Prostate gland (tissue), 2 donors: ENCODE measurements at regions not wholly inside any gene's neighbourhood (a gene's known extent, or its start where the extent isn't known, plus 50 kb on each side); places are given as distances from the start of the nearest gene placed in this dataset.

ENCODE experiments used
- DNase-seq: peaks from one replicate; pipeline ENCODE4 v3.0.0-alpha.2; 2019; ENCODE audit warnings: low spot score
- H3K27ac ChIP-seq, 2 donors: fragments of 200-600 bp; sonication (generic); 2 replicates each; pipeline ENCODE4 v1.5.1; 2017 to 2019
- H3K27me3 ChIP-seq: fragments of 200-600 bp; sonication (generic); replicated peaks from 2 replicates; pipeline ENCODE4 v1.5.1; 2019; ENCODE audit not compliant: insufficient read depth
- H3K36me3 ChIP-seq, 2 donors: fragments of 200-600 bp; sonication (generic); 1 replicate in 1 of 2; 2 replicates in 1 of 2; pipeline versions ENCODE4 v1.5.1 to v1.8.1; 2017 to 2019
- H3K4me1 ChIP-seq: fragments of 200-600 bp; sonication (generic); replicated peaks from 2 replicates; pipeline ENCODE4 v1.5.1; 2019
- H3K4me3 ChIP-seq, 2 donors: fragments of 200-600 bp; sonication (generic); 2 replicates each; pipeline ENCODE4 v1.5.1; 2017 to 2019
- H3K9me3 ChIP-seq: fragments of 200-600 bp; sonication (generic); 2 replicates; pipeline ENCODE4 v1.5.1; 2017
- CTCF ChIP-seq, 4 experiments: fragments of 200-600 bp in 2 of 4; fragments of 450-650 bp in 2 of 4; sonication (generic) in 2 of 4; IDR thresholded peaks; 1 replicate in 3 of 4; 2 replicates in 1 of 4; pipeline ENCODE4 v1.5.1; 2016 to 2019; ENCODE audit warnings: antibody characterized with exemption in 4 of 4, mild to moderate bottlenecking in 2 of 4, moderate library complexity in 2 of 4
- POLR2A ChIP-seq: fragments of 450-650 bp; IDR thresholded peaks from one replicate; pipeline ENCODE4 v1.6.1; 2016; ENCODE audit warnings: antibody characterized with exemption, mild to moderate bottlenecking
- POLR2AphosphoS5 ChIP-seq: sonication (generic); formaldehyde crosslinking; IDR thresholded peaks from one replicate; pipeline ENCODE4 v1.6.1; 2017; ENCODE audit warnings: antibody characterized with exemption
- WGBS: methylation state at CpG from one replicate; pipeline ENCODE4 v1.1.5; 2018; 5-methylcytosine and 5-hydroxymethylcytosine counted together
- intact Hi-C: fragments of 100-400 bp; cut with DNase I; formaldehyde crosslinking; loops from one replicate; pipeline ENCODE4 v1.14.2; 2022

GRCh38 chr14:39868251-39868650, 436.0 kb upstream of the FBXO33 start:
- Histone ChIP-seq H3K27me3 (no peaks in the 10 kb centered on the region), H3K27ac (no peak overlapping the region), H3K4me3 (no peak overlapping the region), H3K9me3 (no peaks in the 10 kb centered on the region), H3K4me1 (no peaks in the 10 kb centered on the region), H3K36me3 (no peaks in the 10 kb centered on the region)
- TF ChIP-seq POLR2A = no peak
- TF ChIP-seq CTCF (IDR thresholded peaks at IDR 0.05) = no peak
- TF ChIP-seq POLR2AphosphoS5 = no peak
- no peak for DNase-seq
- 74% methylated on average over 3 of the region's 3 CpGs for WGBS
- intact Hi-C loops = no loop called here

- WGBS = 88% methylated on average over 1 of the region's 1 CpG
- no peak for DNase-seq
- Histone ChIP-seq H3K4me1 (no peaks in the 10 kb centered on the region), H3K27me3 (no peaks in the 10 kb centered on the region), H3K9me3 (no peaks in the 10 kb centered on the region), H3K4me3 (no peak overlapping the region), H3K36me3 (no peaks in the 10 kb centered on the region), H3K27ac (no peak overlapping the region)
- TF ChIP-seq CTCF (IDR thresholded peaks at IDR 0.05) = no peak
- TF ChIP-seq POLR2A = no peak
- TF ChIP-seq POLR2AphosphoS5 = no peak
- intact Hi-C loops = no loop called here
These were observed 431.2 kb upstream of the FBXO33 start for GRCh38 chr14:39863441-39863840.

- Histone ChIP-seq H3K36me3 (no peaks in the 10 kb centered on the region), H3K4me3 (no peak overlapping the region), H3K27me3 (no peaks in the 10 kb centered on the region), H3K27ac (no peak overlapping the region), H3K4me1 (no peaks in the 10 kb centered on the region), H3K9me3 (peaks cover 3% of the 10 kb centered on the region)
- TF ChIP-seq CTCF (IDR thresholded peaks at IDR 0.05) (no peak), POLR2AphosphoS5 (no peak), POLR2A (no peak)
- DNase-seq = no peak
- intact Hi-C loops = no loop called here
- 51% methylated on average over 2 of the region's 2 CpGs for WGBS
These were observed 429.5 kb upstream of the FBXO33 start for GRCh38 chr14:39861696-39862095.

GRCh38 chr14:39861229-39861600, 429.0 kb upstream of the FBXO33 start:
- H3K36me3 ChIP-seq = no peaks in the 10 kb centered on the region
- no peaks in the 10 kb centered on the region for H3K27me3 ChIP-seq
- no peaks in the 10 kb centered on the region for H3K4me1 ChIP-seq
- no peak overlapping the region for H3K27ac ChIP-seq
- no peak overlapping the region for H3K4me3 ChIP-seq
- WGBS = 55% methylated on average over 4 of the region's 4 CpGs
- peaks cover 3% of the 10 kb centered on the region for H3K9me3 ChIP-seq
- intact Hi-C loops = no loop called here
- TF ChIP-seq POLR2AphosphoS5 (no peak), CTCF (IDR thresholded peaks at IDR 0.05) (no peak), POLR2A (no peak)
- DNase-seq = no peak

GRCh38 chr14:39860596-39861228, 428.5 kb upstream of the FBXO33 start:
- Histone ChIP-seq H3K27me3 (no peaks in the 10 kb centered on the region), H3K9me3 (peaks cover 3% of the 10 kb centered on the region), H3K36me3 (no peaks in the 10 kb centered on the region), H3K4me1 (no peaks in the 10 kb centered on the region), H3K4me3 (no peak overlapping the region), H3K27ac (no peak overlapping the region)
- TF ChIP-seq POLR2A (no peak), POLR2AphosphoS5 (no peak), CTCF (IDR thresholded peaks at IDR 0.05) (no peak)
- WGBS = 68% methylated on average over 8 of the region's 8 CpGs
- intact Hi-C loops = no loop called here
- DNase-seq = no peak
